Fibroblast of lung (primary cell): ENCODE measurements at regions not wholly inside any gene's neighbourhood (a gene's known extent, or its start where the extent isn't known, plus 50 kb on each side); places are given as distances from the start of the nearest gene placed in this dataset.

Source experiments
- DNase-seq, 2 donors: peaks; one replicate each; pipeline versions ENCODE4 v3.0.0 to v3.0.0-alpha.2; 2010; ENCODE audit warnings: low read depth in 2 of 2
- H2AFZ ChIP-seq: 2 replicates; pipeline ENCODE4 v1.5.1; 2012; ENCODE audit warnings: low read length, control low read depth, inconsistent platforms
- H3K27ac ChIP-seq: 2 replicates; pipeline ENCODE4 v1.5.1; 2011; ENCODE audit warnings: low read length, control low read depth; ENCODE audit not compliant: insufficient read depth
- H3K27me3 ChIP-seq: 2 replicates; pipeline ENCODE4 v1.5.1; 2011; ENCODE audit warnings: mild to moderate bottlenecking, low read length; ENCODE audit not compliant: control insufficient read depth, insufficient read depth
- H3K36me3 ChIP-seq: 2 replicates; pipeline ENCODE4 v1.5.1; 2011; ENCODE audit warnings: low read length; ENCODE audit not compliant: control insufficient read depth, insufficient read depth
- H3K4me1 ChIP-seq: 2 replicates; pipeline ENCODE4 v1.5.1; 2011; ENCODE audit warnings: low read length; ENCODE audit not compliant: control insufficient read depth, insufficient read depth; ENCODE audit errors: extremely low read depth
- H3K4me2 ChIP-seq: 2 replicates; pipeline ENCODE4 v1.5.1; 2011; ENCODE audit warnings: low read length, control low read depth; ENCODE audit not compliant: insufficient read depth; ENCODE audit errors: extremely low read depth
- H3K4me3 ChIP-seq, 4 experiments: fragments of 200-600 bp in 1 of 4; sonication (generic) in 1 of 4; replicated peaks in 1 of 4; 2 replicates each; pipeline ENCODE4 v1.5.1; 2011 to 2016; ENCODE audit warnings: low read length in 4 of 4, low read depth in 3 of 4, mild to moderate bottlenecking in 3 of 4, control low read depth in 2 of 4, inconsistent platforms in 1 of 4, mixed read lengths in 1 of 4; ENCODE audit not compliant: insufficient read depth in 1 of 4; ENCODE audit errors: control extremely low read depth in 1 of 4
- H3K79me2 ChIP-seq: 2 replicates; pipeline ENCODE4 v1.5.1; 2012; ENCODE audit warnings: mild to moderate bottlenecking, low read length, inconsistent platforms; ENCODE audit not compliant: control insufficient read depth, insufficient read depth
- H3K9ac ChIP-seq: 2 replicates; pipeline ENCODE4 v1.5.1; 2011; ENCODE audit warnings: mild to moderate bottlenecking, low read length, control low read depth; ENCODE audit not compliant: insufficient read depth
- H3K9me3 ChIP-seq: 2 replicates; pipeline ENCODE4 v1.5.1; 2012; ENCODE audit warnings: low read depth, low read length; ENCODE audit not compliant: control insufficient read depth, insufficient read depth
- H4K20me1 ChIP-seq: 2 replicates; pipeline ENCODE4 v1.5.1; 2011; ENCODE audit warnings: low read length; ENCODE audit not compliant: control insufficient read depth, insufficient read depth; ENCODE audit errors: extremely low read depth
- CTCF ChIP-seq, 2 donors: IDR thresholded peaks in 1 of 2; conservative IDR thresholded peaks in 1 of 2; 1 replicate in 1 of 2; 2 replicates in 1 of 2; pipeline ENCODE4 v1.5.1; 2011 to 2012; ENCODE audit warnings: low read length in 2 of 2, control low read depth in 1 of 2, inconsistent platforms in 1 of 2, low read depth in 1 of 2, mild to moderate bottlenecking in 1 of 2
- EZH2 ChIP-seq: IDR thresholded peaks from 2 replicates; pipeline ENCODE4 v1.5.1; 2012; ENCODE audit warnings: low read length, control low read depth, mild to moderate bottlenecking; ENCODE audit errors: missing control alignments

DNA sequence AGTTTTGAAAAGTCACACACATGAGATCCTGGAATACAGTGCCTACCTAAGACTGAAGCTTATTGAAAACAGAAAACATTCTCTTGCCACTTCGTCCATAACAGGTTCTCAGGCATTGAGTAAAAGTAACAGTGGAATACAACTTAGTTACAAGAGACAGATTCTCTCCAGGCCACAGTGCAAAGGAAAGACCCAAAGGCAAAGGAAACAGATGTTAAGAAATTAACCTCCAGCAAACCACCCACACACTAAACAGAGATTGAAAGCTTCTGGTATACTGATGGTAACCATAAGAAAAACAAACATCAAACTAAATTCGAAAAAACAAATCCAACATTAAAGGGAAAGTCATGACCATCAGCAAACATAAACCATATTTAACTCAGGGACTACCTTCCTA lies 914.7 kb downstream of the SLITRK5 start:
- Histone ChIP-seq H3K9ac (no peak overlapping the region), H3K79me2 (no peaks in the 10 kb centered on the region), H3K27ac (no peak overlapping the region), H3K9me3 (no peaks in the 10 kb centered on the region), H4K20me1 (no peaks in the 10 kb centered on the region), H3K4me1 (no peaks in the 10 kb centered on the region), H3K4me2 (no peak overlapping the region), H3K4me3 (no peak overlapping the region), H3K36me3 (no peaks in the 10 kb centered on the region), H3K27me3 (no peaks in the 10 kb centered on the region), H2AFZ (no peak overlapping the region)
- TF ChIP-seq CTCF (conservative IDR thresholded peaks at IDR 0.05 in 1 of 2, IDR thresholded peaks at IDR 0.05 in 1 of 2; ENCODE audit: low read depth in 1 of 2, low read length in 2 of 2) = no peak
- TF ChIP-seq EZH2 = no peak
- no peak for DNase-seq

GRCh38 chr13:88586263-88586662 lies 915.1 kb downstream of the SLITRK5 start:
- H3K27ac ChIP-seq = no peak overlapping the region
- DNase-seq = peak in 1 of 2 donors; percentile 32
- H3K36me3 ChIP-seq = no peaks in the 10 kb centered on the region
- H3K4me1 ChIP-seq = no peaks in the 10 kb centered on the region
- H3K4me2 ChIP-seq = no peak overlapping the region
- H3K4me3 ChIP-seq = no peak overlapping the region
- H3K79me2 ChIP-seq = no peaks in the 10 kb centered on the region
- H4K20me1 ChIP-seq = no peaks in the 10 kb centered on the region
- H2AFZ ChIP-seq = no peak overlapping the region
- H3K9me3 ChIP-seq = no peaks in the 10 kb centered on the region
- H3K27me3 ChIP-seq = no peaks in the 10 kb centered on the region
- TF ChIP-seq EZH2 (no peak), CTCF (conservative IDR thresholded peaks at IDR 0.05 in 1 of 2, IDR thresholded peaks at IDR 0.05 in 1 of 2; ENCODE audit: low read depth in 1 of 2, low read length in 2 of 2) (no peak)
- H3K9ac ChIP-seq = no peak overlapping the region

DNA sequence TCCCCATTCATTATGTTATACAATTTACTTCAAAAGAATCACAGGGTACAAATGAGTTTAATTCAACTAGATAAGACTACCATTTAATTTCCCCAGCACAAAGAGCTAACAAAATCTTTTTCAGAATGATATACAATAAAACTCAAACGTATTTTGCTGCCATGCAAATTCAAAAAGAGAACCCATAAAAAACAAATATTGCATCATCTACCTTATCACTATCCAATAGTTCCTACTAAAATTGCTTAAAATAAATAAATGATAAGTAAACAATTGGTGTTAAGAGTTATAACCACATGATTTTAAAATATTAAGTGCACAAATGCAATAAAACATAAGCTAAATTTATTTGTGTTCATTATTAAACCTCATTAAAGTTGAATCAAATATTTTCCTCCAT lies 919.4 kb downstream of the SLITRK5 start:
- Histone ChIP-seq H3K4me3 (no peak overlapping the region), H3K4me2 (no peak overlapping the region), H3K36me3 (no peaks in the 10 kb centered on the region), H3K27ac (no peak overlapping the region), H3K4me1 (no peaks in the 10 kb centered on the region), H3K9ac (no peak overlapping the region), H2AFZ (no peak overlapping the region), H3K9me3 (no peaks in the 10 kb centered on the region), H3K27me3 (no peaks in the 10 kb centered on the region), H4K20me1 (no peaks in the 10 kb centered on the region), H3K79me2 (no peaks in the 10 kb centered on the region)
- TF ChIP-seq CTCF (conservative IDR thresholded peaks at IDR 0.05 in 1 of 2, IDR thresholded peaks at IDR 0.05 in 1 of 2; ENCODE audit: low read depth in 1 of 2, low read length in 2 of 2) = no peak
- no peak for TF ChIP-seq EZH2
- DNase-seq = no peak
